Astrocyte (in vitro differentiated cells and primary cell): ENCODE measurements at regions not wholly inside any gene's neighbourhood (a gene's known extent, or its start where the extent isn't known, plus 50 kb on each side); places are given as distances from the start of the nearest gene placed in this dataset.
"Not testable (repeated sequence)": the region's sequence is repeated elsewhere in the genome, so short reads cannot be mapped to it uniquely, and the experiment has no call there.

Experiments
- DNase-seq: peaks from one replicate; pipeline ENCODE4 v3.0.0-alpha.2; 2010; ENCODE audit warnings: low read depth
- FAIRE-seq: peaks from 2 replicates; lab custom pipeline; 2011; peaks lifted over from hg19 to GRCh38; lab: Jason Lieb, UNC
- H2AFZ ChIP-seq: 2 replicates; pipeline ENCODE4 v1.6.0; 2012; ENCODE audit warnings: low read depth, low read length, inconsistent platforms
- H3K27ac ChIP-seq: 2 replicates; pipeline ENCODE4 v1.5.1; 2011; ENCODE audit warnings: low read depth, low read length, inconsistent platforms
- H3K27me3 ChIP-seq: 2 replicates; pipeline ENCODE4 v1.6.0; 2011; ENCODE audit warnings: low read length, inconsistent platforms; ENCODE audit not compliant: insufficient read depth
- H3K36me3 ChIP-seq: 2 replicates; pipeline ENCODE4 v1.5.1; 2011; ENCODE audit warnings: low read length, inconsistent platforms; ENCODE audit not compliant: insufficient read depth
- H3K4me1 ChIP-seq: 2 replicates; pipeline ENCODE4 v1.5.1; 2011; ENCODE audit warnings: low read length, inconsistent platforms; ENCODE audit not compliant: insufficient read depth
- H3K4me2 ChIP-seq: 2 replicates; pipeline ENCODE4 v1.6.0; 2012; ENCODE audit warnings: low read length, inconsistent platforms
- H3K4me3 ChIP-seq: 2 replicates; pipeline ENCODE4 v1.5.1; 2011; ENCODE audit warnings: low read depth, mild to moderate bottlenecking, low read length, inconsistent platforms; ENCODE audit not compliant: insufficient read depth
- H3K79me2 ChIP-seq: 2 replicates; pipeline ENCODE4 v1.6.0; 2012; ENCODE audit warnings: mild to moderate bottlenecking, low read length, inconsistent platforms; ENCODE audit not compliant: insufficient read depth
- H3K9ac ChIP-seq: 2 replicates; pipeline ENCODE4 v1.6.0; 2012; ENCODE audit warnings: mild to moderate bottlenecking, low read length, inconsistent platforms
- H3K9me3 ChIP-seq: 2 replicates; pipeline ENCODE4 v1.5.1; 2012; ENCODE audit warnings: low read depth, mild to moderate bottlenecking, low read length, inconsistent platforms; ENCODE audit not compliant: insufficient read depth
- H4K20me1 ChIP-seq: 2 replicates; pipeline ENCODE4 v1.6.0; 2012; ENCODE audit warnings: low read length, inconsistent platforms; ENCODE audit not compliant: insufficient read depth
- H3K27ac Mint-ChIP-seq: one replicate; pipeline ENCODE4 v1.8.0; 2021; ENCODE audit warnings: mild to moderate bottlenecking, mixed read lengths; ENCODE audit not compliant: unreplicated experiment
- H3K27me3 Mint-ChIP-seq: one replicate; pipeline ENCODE4 v1.8.0; 2021; ENCODE audit warnings: low read depth, mixed read lengths; ENCODE audit not compliant: unreplicated experiment
- H3K36me3 Mint-ChIP-seq: one replicate; pipeline ENCODE4 v1.8.0; 2021; ENCODE audit warnings: low read depth, mixed read lengths; ENCODE audit not compliant: unreplicated experiment
- H3K4me1 Mint-ChIP-seq: one replicate; pipeline ENCODE4 v1.8.0; 2021; ENCODE audit warnings: low read depth, mixed read lengths; ENCODE audit not compliant: unreplicated experiment
- H3K4me3 Mint-ChIP-seq: one replicate; pipeline ENCODE4 v1.8.0; 2021; ENCODE audit warnings: mild to moderate bottlenecking, moderate library complexity, mixed read lengths; ENCODE audit not compliant: unreplicated experiment
- H3K9me3 Mint-ChIP-seq: one replicate; pipeline ENCODE4 v1.8.0; 2021; ENCODE audit warnings: mild to moderate bottlenecking, mixed read lengths; ENCODE audit not compliant: unreplicated experiment
- EZH2 ChIP-seq: IDR thresholded peaks from 2 replicates; pipeline ENCODE4 v1.6.1; 2012; ENCODE audit warnings: mild to moderate bottlenecking, low read length, inconsistent platforms; ENCODE audit not compliant: insufficient read depth
- TF ChIP-seq, protein P1 (sequence below): IDR thresholded peaks from 2 replicates; pipeline ENCODE4 v1.5.1; 2011; ENCODE audit warnings: low read depth, mild to moderate bottlenecking, inconsistent platforms, low read length, moderate library complexity; ENCODE audit not compliant: insufficient read depth

GRCh38 chr18:14944838-14945237 is 196.9 kb downstream of the ANKRD30B start:
- no peaks in the 10 kb centered on the region for H3K4me1 ChIP-seq
- H3K9me3 Mint-ChIP-seq: peaks cover 2% of the 10 kb centered on the region
- peaks cover 4% of the 10 kb centered on the region for H3K9me3 ChIP-seq
- no peaks in the 10 kb centered on the region for H3K36me3 Mint-ChIP-seq
- DNase-seq: no peak
- H3K4me1 Mint-ChIP-seq: no peaks in the 10 kb centered on the region
- no peak for FAIRE-seq
- H2AFZ ChIP-seq: no peak overlapping the region
- no peak overlapping the region for H3K27ac Mint-ChIP-seq
- H4K20me1 ChIP-seq: no peaks in the 10 kb centered on the region
- no peak overlapping the region for H3K27ac ChIP-seq
- H3K4me3 Mint-ChIP-seq: no peak overlapping the region
- TF ChIP-seq, protein P1, sequence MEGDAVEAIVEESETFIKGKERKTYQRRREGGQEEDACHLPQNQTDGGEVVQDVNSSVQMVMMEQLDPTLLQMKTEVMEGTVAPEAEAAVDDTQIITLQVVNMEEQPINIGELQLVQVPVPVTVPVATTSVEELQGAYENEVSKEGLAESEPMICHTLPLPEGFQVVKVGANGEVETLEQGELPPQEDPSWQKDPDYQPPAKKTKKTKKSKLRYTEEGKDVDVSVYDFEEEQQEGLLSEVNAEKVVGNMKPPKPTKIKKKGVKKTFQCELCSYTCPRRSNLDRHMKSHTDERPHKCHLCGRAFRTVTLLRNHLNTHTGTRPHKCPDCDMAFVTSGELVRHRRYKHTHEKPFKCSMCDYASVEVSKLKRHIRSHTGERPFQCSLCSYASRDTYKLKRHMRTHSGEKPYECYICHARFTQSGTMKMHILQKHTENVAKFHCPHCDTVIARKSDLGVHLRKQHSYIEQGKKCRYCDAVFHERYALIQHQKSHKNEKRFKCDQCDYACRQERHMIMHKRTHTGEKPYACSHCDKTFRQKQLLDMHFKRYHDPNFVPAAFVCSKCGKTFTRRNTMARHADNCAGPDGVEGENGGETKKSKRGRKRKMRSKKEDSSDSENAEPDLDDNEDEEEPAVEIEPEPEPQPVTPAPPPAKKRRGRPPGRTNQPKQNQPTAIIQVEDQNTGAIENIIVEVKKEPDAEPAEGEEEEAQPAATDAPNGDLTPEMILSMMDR: no peak
- TF ChIP-seq EZH2: no peak
- H3K79me2 ChIP-seq: no peaks in the 10 kb centered on the region
- no peak overlapping the region for H3K9ac ChIP-seq
- no peak overlapping the region for H3K4me3 ChIP-seq
- no peaks in the 10 kb centered on the region for H3K27me3 ChIP-seq
- no peak overlapping the region for H3K4me2 ChIP-seq
- H3K36me3 ChIP-seq: no peaks in the 10 kb centered on the region
- H3K27me3 Mint-ChIP-seq: peaks cover 6% of the 10 kb centered on the region

GRCh38 chr18:14945286-14945685 is 197.3 kb downstream of the ANKRD30B start:
- Histone ChIP-seq H3K9ac (no peak overlapping the region), H3K9me3 (peaks cover 4% of the 10 kb centered on the region), H3K4me2 (no peak overlapping the region), H3K27ac (no peak overlapping the region), H3K36me3 (no peaks in the 10 kb centered on the region), H3K27me3 (no peaks in the 10 kb centered on the region), H3K4me1 (no peaks in the 10 kb centered on the region), H2AFZ (no peak overlapping the region), H3K4me3 (no peak overlapping the region), H4K20me1 (no peaks in the 10 kb centered on the region), H3K79me2 (no peaks in the 10 kb centered on the region)
- TF ChIP-seq EZH2: no peak
- TF ChIP-seq, protein P1: no peak
- no peak overlapping the region for H3K4me3 Mint-ChIP-seq
- H3K9me3 Mint-ChIP-seq: peaks cover 2% of the 10 kb centered on the region
- no peak overlapping the region for H3K27ac Mint-ChIP-seq
- H3K36me3 Mint-ChIP-seq: no peaks in the 10 kb centered on the region
- DNase-seq: no peak
- FAIRE-seq: no peak
- peaks cover 8% of the 10 kb centered on the region for H3K27me3 Mint-ChIP-seq
- H3K4me1 Mint-ChIP-seq: no peaks in the 10 kb centered on the region

- Mint-ChIP-seq H3K4me1 (no peaks in the 10 kb centered on the region), H3K4me3 (no peak overlapping the region), H3K36me3 (no peaks in the 10 kb centered on the region), H3K27ac (no peak overlapping the region), H3K27me3 (peaks cover 8% of the 10 kb centered on the region), H3K9me3 (peaks cover 2% of the 10 kb centered on the region)
- Histone ChIP-seq H3K4me1 (no peaks in the 10 kb centered on the region), H3K79me2 (no peaks in the 10 kb centered on the region), H3K9ac (no peak overlapping the region), H4K20me1 (no peaks in the 10 kb centered on the region), H3K27ac (no peak overlapping the region), H3K27me3 (no peaks in the 10 kb centered on the region), H2AFZ (no peak overlapping the region), H3K9me3 (peaks cover 4% of the 10 kb centered on the region), H3K36me3 (no peaks in the 10 kb centered on the region), H3K4me3 (no peak overlapping the region), H3K4me2 (no peak overlapping the region)
- no peak for FAIRE-seq
- TF ChIP-seq EZH2: no peak
- TF ChIP-seq, protein P1: no peak
- DNase-seq: no peak
These were observed 198.0 kb downstream of the ANKRD30B start for GRCh38 chr18:14945984-14946383.

DNA sequence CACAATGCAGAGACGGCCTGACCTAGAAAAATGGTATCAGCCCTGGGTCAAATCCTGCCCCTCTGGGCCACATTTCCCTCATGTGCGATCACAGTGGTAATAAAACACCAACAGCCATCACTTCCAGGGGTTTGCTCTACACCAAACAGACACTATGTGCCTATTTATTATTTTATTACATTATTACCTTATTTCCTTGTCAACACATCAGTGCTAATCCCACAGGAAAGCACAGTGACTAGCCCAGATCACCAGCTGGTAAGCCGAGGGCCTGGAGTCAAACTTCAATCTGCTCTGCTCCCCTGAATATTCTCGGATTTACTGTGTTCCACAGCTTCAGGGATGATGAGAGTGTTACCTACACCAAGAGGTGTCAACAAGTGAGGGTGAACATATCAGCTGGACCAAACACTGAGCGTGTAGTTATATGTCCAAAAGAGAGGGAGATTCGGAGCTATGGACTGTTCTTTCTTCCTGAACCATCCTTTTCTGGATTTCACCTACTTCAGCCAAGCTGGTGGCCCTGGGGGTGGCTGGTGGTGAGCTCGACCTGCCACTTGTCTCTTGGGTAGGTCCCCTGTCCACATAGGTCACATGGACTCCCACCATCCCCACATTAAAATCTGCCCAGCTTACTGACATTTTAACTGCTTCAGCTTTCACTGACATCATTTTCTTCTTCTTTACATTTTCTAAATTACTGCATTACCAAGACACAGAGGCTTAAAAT is 198.9 kb downstream of the ANKRD30B start:
- H2AFZ ChIP-seq, H3K27me3 ChIP-seq, H3K36me3 Mint-ChIP-seq, H4K20me1 ChIP-seq, H3K79me2 ChIP-seq, H3K4me3 Mint-ChIP-seq, DNase-seq, H3K9me3 Mint-ChIP-seq, H3K4me2 ChIP-seq, H3K4me1 ChIP-seq, H3K27me3 Mint-ChIP-seq, H3K4me1 Mint-ChIP-seq, H3K36me3 ChIP-seq, H3K27ac Mint-ChIP-seq, H3K27ac ChIP-seq, H3K9me3 ChIP-seq, H3K9ac ChIP-seq, FAIRE-seq, H3K4me3 ChIP-seq: not testable (repeated sequence)
